HG03066 (cell line): ENCODE measurements at regions not wholly inside any gene's neighbourhood (a gene's known extent, or its start where the extent isn't known, plus 50 kb on each side); places are given as distances from the start of the nearest gene placed in this dataset.

Source experiments
- ATAC-seq: cut with Tn5 transposase; IDR thresholded peaks from one replicate; pipeline ENCODE4 v1.9.1; 2021; ENCODE audit warnings: low read depth; ENCODE audit not compliant: unreplicated experiment

GRCh38 chr18:28834889-28835288, 658.0 kb upstream of the CDH2 start:
- no peak for ATAC-seq

DNA sequence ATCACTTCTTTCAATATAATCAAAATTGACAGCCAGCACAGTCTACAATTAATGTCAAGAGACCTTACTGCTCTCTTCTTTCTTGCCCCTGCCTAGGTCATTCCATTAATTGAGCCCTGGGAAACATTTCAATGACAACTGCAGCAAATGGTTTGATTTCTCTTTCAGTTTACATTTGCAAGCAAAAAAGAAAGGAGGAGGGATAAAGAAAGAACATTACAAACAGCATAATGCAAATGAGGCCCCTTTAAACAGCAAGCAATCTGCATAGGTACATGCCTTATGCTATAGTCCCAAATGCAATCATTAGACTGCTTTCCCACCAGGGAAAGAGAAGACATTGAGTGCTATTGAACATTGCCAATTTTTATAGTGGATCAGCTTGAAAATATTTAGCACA, 655.0 kb upstream of the CDH2 start:
- no peak for ATAC-seq

GRCh38 chr18:28831476-28831875, 654.5 kb upstream of the CDH2 start:
- no peak for ATAC-seq

DNA sequence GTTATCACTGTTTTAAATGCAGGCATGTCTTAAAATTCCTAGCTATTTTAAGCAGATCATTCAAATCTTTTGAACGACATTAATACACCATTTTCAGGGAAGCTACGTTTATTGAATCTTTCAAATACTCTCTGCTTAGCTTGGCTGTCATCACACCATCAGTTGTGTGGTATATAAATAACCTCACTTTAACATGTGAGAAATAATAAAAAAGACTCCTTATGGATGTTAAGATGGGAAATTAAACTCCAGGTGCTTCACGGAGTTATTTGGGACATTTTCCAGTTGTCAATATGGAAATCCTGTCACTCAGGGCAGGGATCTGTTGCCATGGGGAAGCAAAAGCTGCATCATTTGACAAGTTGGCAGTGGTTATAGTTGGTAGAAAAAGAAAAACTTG, 649.2 kb upstream of the CDH2 start:
- no peak for ATAC-seq

GRCh38 chr18:28824183-28824574, 647.2 kb upstream of the CDH2 start:
- no peak for ATAC-seq

DNA sequence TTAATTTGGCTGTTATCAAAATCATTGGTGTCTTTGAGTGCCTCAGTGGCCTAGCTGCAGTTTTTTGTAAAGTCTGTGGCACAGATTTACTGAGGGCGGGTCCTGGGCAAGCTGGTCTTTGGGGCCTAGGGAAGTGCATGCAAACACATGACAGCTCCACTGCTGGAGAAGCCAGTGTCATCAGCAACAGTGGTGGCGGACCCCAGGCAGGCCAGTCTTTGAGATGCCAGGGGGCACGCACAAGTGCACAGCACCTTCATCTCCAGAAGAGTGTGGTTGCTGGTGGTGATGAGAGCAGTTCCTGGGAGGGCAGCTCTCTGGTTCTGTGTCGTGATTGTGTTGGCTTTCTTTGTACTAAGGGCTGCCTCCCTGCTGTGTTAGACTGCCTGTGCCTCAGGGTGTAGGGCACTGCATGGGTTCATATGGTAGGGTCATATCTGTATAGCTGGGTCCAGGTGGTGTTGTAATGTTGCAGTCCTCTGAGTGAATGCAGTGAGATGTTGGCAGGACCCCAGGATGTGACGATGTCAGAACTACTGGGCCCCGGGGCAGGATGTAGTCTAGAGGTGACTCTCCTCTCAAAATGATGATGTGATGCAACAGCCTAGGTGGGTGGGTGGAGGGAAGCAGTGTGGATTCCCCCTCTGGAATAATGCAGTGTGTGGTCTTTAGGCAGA, 646.7 kb upstream of the CDH2 start:
- ATAC-seq = no peak

- ATAC-seq = no peak
Observed at GRCh38 chr18:28820353-28820752, 643.4 kb upstream of the CDH2 start.

GRCh38 chr18:28816155-28816554, 639.2 kb upstream of the CDH2 start:
- no peak for ATAC-seq

GRCh38 chr18:28814365-28814764, 637.4 kb upstream of the CDH2 start:
- ATAC-seq = no peak

GRCh38 chr18:28808373-28808772, 631.4 kb upstream of the CDH2 start:
- no peak for ATAC-seq

GRCh38 chr18:28805491-28805890, 628.6 kb upstream of the CDH2 start:
- ATAC-seq = no peak

- no peak for ATAC-seq
Observed at GRCh38 chr18:28804512-28805202, 627.7 kb upstream of the CDH2 start.

DNA sequence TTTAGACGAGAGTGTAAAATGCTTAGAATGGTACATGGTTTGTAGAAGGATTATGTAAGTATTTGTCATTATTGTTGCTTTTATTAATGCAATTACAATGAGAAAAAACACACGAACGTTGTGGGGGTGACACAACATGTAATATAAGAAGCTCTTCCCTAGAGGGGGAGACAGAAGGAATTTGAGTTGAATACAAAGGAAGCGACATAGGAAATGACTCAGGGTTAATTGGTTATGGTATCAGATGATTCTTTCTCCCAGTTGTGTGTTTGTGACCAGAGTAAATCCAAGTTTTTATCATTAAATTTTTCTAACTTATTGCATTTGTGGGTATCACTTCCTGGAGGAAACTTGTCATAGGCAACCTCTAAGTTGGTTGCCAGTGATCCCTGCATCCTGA, 625.6 kb upstream of the CDH2 start:
- no peak for ATAC-seq

- no peak for ATAC-seq
Observed at GRCh38 chr18:28801876-28802275, 624.9 kb upstream of the CDH2 start.

GRCh38 chr18:28794459-28795245, 617.7 kb upstream of the CDH2 start:
- ATAC-seq = no peak

DNA sequence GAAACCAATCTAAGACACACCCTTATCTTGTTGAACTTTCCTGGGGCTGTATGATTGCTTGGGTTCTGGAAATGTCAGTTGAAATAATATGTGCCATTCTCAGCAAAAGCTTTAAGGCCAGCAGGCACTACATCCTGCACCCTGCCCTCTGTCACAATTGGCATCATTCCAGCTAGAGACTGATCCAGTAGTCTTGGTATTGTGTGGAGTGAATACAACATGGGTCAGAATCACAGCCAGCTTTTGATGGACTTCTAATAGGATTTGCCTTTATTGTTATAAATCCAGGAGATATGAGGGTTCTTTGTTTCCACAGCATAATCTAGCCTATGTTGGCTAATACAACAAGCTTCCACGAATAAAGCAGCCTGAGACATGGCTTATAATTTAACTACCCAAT, 617.0 kb upstream of the CDH2 start:
- no peak for ATAC-seq

- no peak for ATAC-seq
Observed at GRCh38 chr18:28792404-28793086, 615.6 kb upstream of the CDH2 start.

DNA sequence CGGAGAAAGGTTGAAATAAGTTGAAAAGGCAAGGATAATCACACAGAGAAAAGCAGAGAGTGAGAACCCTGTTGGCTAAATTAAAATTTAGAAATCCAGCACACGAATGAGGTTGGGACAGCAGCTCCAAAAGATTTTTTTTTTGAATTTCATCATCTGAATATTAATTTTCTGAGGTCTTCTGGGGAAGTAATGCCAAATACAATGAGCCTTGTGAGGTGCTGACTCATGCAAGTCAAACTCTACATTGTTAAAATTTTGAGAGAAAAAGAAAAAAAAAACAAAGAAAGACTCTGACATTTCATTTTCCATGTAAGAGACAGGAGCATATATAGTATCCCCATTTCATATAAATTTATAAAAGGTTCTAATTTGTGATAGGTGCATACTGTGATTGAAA, 614.2 kb upstream of the CDH2 start:
- ATAC-seq = no peak

DNA sequence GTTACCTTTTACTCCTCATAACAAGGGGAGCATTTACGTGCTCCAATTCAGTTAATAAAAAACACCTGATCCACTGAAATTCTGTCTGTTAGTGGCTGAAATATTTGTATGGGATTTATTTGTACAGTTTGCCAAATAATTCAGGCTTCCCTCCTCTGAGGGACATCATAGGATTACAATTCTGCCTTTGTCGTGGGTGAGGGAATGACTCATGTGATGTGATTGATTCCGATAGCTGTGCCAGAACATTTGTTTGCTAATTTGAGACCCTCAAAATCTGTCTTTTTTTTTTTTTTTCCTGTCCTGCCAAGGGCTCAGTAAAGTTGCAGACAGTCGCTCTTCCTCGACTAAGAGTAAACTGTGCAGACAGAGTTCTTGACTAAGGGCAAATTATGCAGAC, 612.6 kb upstream of the CDH2 start:
- no peak for ATAC-seq

DNA sequence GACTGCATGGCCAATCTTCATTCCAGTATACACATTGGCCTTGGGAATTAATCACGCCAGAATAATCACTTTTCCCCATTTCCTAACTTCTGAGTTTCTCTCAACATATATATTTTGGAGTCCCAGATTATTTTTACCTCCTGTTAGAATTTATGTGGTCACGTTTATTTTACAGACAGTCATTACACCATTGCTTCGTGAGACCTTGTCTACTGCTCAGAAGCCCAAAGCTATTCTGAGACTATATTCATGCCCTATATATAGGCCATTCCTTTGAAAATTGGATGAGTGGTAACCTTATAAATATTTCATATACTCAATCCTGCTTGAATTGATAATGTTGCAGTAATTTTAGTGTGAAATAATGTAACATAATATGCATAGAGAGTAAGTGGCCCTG, 610.0 kb upstream of the CDH2 start:
- ATAC-seq = no peak
